ENCODE measurements at regions not wholly inside any gene's neighbourhood (a gene's known extent, or its start where the extent isn't known, plus 50 kb on each side); places are given as distances from the start of the nearest gene placed in this dataset.

DNA sequence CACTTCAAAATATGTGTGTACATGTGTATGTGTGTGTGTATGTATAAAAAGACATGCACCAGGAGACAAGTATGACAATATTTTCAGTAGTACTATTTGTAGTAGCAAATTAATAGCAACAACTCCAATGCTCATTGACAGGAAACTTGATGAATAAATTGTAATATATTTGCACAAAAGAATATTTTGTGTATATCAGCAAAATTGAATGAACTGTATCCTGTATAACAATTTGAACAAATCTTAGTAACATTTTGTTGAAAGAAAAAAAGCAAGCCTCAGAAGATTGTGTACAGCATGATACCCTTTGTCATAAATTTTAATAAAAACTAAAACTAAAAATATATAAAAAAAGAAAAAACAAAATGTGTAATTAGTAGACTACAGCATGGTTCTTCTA is 1367.3 kb upstream of the TMEFF2 start:
- no peak for TF ChIP-seq EZH2 (optimal IDR thresholded peaks at IDR 0.05; ENCODE audit: low read depth, low read length)
- TF ChIP-seq, protein P1, sequence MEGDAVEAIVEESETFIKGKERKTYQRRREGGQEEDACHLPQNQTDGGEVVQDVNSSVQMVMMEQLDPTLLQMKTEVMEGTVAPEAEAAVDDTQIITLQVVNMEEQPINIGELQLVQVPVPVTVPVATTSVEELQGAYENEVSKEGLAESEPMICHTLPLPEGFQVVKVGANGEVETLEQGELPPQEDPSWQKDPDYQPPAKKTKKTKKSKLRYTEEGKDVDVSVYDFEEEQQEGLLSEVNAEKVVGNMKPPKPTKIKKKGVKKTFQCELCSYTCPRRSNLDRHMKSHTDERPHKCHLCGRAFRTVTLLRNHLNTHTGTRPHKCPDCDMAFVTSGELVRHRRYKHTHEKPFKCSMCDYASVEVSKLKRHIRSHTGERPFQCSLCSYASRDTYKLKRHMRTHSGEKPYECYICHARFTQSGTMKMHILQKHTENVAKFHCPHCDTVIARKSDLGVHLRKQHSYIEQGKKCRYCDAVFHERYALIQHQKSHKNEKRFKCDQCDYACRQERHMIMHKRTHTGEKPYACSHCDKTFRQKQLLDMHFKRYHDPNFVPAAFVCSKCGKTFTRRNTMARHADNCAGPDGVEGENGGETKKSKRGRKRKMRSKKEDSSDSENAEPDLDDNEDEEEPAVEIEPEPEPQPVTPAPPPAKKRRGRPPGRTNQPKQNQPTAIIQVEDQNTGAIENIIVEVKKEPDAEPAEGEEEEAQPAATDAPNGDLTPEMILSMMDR (IDR thresholded peaks at IDR 0.05; ENCODE audit: low read length): no peak
